Ramos (cell line): ENCODE measurements at regions not wholly inside any gene's neighbourhood (a gene's known extent, or its start where the extent isn't known, plus 50 kb on each side); places are given as distances from the start of the nearest gene placed in this dataset.

Source experiments
- in situ Hi-C: fragments of 300-500 bp; cut with MboI; formaldehyde crosslinking; loops from one replicate; pipeline ENCODE4 v1.14.3; 2022; ENCODE audit warnings: low sequenced_read_pairs; ENCODE audit not compliant: unreplicated experiment

- in situ Hi-C loops: no loop called here
Observed at GRCh38 chr10:78935697-78936407, 132.9 kb upstream of the ZMIZ1 start.

- in situ Hi-C loops: no loop called here
Observed at GRCh38 chr10:78936412-78937342, 132.1 kb upstream of the ZMIZ1 start.

DNA sequence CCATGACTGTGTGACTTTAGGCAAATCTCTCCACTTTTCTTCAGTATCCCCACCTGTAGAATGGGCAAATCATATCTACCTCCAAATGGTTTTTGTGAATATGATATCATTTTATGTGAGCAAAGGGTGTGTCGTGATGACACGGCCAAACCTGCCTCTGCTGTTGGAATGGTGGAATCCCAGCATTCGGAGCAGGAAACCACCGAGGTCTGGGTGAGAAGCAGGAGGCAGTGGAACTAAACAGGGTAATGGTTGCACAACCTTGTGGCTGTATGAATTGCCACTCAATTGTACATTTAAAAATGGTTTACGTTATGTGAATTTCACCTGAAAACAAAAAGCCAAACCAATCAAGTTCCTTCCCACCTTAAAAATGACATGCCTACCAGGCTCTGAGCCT lies 131.4 kb upstream of the ZMIZ1 start:
- in situ Hi-C loops: no loop called here

DNA sequence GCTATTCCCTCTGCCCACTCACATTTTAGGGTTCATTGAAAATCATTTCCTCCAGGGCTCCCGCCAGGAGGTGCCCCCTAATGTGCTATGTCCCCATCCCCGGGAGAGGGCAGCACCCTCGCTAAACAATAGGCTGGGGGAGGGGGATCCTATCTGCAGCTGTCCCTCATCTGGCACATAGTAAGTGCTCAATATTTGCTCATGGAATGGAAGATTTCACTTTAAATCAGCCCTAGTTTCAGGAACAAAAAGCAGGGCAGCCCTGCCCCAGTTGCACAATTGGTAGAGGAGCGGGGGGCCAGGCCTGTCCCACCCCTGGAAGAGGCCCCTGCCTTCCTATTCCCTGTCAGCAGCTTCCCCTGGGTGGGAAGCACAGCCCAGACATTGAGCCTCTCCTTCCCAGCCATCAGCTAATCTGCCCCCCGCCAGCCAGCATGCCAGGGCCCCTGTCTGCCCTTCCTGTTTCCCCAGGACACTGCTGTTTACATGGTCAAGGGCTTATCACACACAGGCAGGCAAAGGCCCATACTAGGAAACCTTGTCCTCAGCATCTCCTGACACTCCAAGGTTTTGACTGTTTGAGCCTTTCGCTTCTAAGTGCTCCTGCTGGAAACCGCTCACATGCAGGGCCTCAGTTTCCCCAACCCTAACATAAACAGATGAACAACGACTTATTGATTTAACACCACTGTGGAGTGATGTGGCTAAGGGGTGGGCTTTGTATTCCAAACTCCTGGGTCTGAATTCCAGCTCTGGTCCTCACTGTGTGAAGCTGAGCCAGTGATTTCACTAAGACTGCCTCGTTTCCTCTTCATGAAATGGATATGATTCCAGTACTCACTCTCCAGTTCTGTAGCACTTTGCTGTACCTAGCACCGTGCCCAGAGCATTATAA lies 130.7 kb upstream of the ZMIZ1 start:
- in situ Hi-C loops: no loop called here

- in situ Hi-C loops: no loop called here
Observed at GRCh38 chr10:78938695-78939672, 129.8 kb upstream of the ZMIZ1 start.

DNA sequence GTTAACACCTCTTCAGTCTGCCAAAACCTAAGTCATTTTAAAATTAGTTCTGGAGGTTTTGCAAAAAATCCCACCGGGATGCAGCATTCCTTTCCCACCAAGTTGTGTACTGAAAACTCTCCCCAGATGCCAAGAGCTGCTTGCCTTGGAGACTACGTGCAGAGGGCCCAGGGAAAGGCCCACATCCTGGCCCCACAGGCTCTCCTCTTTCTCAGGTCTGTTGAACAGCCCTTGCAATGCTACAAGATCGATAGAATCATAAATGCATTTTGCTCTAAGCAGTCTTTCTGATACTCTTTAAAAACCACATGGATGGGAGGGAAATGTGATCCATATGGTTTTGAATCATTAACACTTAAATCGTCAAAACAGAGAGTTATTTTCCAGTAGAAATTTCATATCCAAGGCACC lies 126.7 kb upstream of the ZMIZ1 start:
- in situ Hi-C loops: no loop called here

- in situ Hi-C loops: no loop called here
Observed at GRCh38 chr10:78944723-78945312, 123.9 kb upstream of the ZMIZ1 start.

- in situ Hi-C loops: no loop called here
Observed at GRCh38 chr10:78945838-78946237, 122.9 kb upstream of the ZMIZ1 start.

- in situ Hi-C loops: no loop called here
Observed at GRCh38 chr10:78947226-78947625, 121.5 kb upstream of the ZMIZ1 start.

GRCh38 chr10:78947733-78948132 lies 121.0 kb upstream of the ZMIZ1 start:
- in situ Hi-C loops: no loop called here

- in situ Hi-C loops: no loop called here
Observed at GRCh38 chr10:78948621-78949030, 120.1 kb upstream of the ZMIZ1 start.

- in situ Hi-C loops: no loop called here
Observed at GRCh38 chr10:78950656-78951587, 117.8 kb upstream of the ZMIZ1 start.

DNA sequence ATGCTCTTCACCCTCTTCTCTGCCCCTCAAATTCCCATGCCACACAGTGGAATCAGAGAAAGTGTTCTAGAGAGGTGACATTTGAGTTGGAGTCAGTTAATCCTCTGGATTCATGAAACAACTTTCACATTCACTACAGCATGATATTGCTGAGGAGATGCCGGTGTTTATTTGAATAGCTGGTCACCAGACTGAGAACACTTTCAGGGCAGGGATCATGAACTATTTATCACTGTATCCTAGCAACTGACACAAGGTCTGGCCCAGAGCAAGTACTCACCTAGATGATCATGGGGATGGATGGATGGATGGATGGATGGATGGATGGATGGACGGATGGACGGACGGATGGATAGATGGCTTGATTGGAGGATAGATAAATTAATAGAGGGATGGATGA lies 116.7 kb upstream of the ZMIZ1 start:
- in situ Hi-C loops: no loop called here

DNA sequence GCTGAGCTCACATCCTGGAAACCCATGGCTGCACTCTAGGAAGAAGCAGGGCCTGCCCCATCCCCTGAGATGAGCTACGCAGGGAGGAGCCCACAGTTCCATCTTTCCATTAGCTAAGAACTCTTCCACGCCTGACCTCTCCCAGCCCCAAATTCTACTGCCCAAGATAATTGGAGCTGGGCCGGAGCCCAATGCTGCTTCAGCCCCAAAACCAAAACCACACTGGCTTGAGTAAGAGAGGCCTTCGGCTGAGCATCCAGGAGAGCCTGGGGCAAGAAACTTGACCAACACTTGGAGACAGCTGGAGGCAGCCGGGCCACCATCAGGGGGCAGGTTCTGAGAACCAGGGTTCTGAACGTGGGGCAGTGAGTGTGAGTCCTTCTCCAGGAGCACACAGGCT lies 116.1 kb upstream of the ZMIZ1 start:
- in situ Hi-C loops: no loop called here

DNA sequence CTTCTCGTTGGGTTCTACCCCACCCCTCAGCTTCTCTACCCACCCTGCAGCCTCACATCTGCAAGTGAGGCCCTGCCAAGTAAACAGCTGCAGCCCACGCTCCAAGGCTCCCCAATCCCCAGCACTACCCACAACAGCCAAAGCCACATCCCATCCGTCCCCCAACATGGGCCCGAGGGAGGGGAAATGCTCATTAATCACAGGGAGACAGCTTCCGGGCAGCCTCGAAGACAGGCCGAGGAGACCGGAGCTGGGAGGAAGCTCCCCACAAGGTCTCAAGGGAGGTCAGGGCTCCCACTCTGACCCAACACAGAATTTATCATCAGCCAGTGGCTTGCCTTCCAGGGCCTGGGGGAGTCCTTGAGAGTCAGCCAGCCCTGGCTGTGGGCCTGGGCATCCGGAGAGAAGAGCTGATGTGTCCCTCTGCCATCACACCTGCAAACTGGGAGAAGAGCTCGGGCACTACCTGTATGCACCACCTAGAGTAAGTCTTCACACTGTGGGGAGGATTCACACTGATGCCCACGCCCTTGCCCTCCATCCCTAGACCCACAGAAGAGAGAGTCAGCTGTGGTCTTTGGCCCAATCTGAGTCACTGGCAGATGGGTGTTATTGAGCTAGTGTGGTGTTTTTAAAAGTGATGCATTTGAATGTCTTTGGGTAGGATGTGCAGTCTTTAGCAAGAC lies 115.5 kb upstream of the ZMIZ1 start:
- in situ Hi-C loops: no loop called here

DNA sequence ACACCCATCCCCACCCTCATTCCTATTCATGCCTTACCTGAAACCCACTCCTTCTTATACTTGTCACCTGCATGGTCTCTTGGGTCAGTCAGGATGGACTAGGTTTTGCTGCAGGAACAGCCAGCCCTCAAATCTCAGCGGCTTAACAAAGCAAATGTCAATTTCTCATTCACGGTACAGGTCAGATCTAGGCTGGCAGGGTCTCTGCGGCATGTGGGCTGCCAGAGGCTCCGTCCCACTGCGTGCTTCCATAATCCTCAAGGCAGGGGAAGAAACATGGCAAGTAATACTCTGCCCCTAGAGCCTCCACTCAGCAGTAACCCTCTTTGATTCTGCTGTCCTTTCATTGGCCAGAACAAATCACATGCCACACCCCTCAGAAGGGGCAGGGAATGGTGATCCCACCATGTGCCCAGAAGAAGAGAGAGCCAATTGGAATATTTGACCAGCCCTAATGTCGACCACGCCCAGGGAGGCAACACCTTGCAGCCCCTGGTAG lies 114.9 kb upstream of the ZMIZ1 start:
- in situ Hi-C loops: no loop called here

DNA sequence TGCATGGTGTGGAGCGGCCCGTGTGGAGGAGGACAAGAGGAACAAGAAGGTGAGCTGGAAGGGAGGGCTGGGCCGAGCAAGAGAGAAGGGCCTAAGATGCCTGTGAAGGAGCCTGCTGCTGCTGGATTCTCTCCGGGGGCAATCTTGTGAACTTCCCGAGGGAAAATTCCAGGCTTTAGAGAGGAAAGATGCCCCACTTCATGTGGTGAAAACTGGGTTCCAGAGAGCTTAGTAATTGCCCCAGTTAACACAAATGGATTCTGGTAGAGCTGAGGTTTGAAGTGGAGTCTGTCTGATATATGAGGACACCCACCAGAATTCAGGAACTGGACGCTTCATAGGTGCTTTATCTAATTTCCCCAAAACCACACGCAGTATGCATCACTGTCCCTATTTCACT lies 114.1 kb upstream of the ZMIZ1 start:
- in situ Hi-C loops: no loop called here
